ENCODE measurements at regions not wholly inside any gene's neighbourhood (a gene's known extent, or its start where the extent isn't known, plus 50 kb on each side); places are given as distances from the start of the nearest gene placed in this dataset.

- DNase-seq (ENCODE audit: low spot score) = no peak
These were observed 75.5 kb upstream of the PUM3 start for GRCh38 chr9:2919347-2919746.

DNA sequence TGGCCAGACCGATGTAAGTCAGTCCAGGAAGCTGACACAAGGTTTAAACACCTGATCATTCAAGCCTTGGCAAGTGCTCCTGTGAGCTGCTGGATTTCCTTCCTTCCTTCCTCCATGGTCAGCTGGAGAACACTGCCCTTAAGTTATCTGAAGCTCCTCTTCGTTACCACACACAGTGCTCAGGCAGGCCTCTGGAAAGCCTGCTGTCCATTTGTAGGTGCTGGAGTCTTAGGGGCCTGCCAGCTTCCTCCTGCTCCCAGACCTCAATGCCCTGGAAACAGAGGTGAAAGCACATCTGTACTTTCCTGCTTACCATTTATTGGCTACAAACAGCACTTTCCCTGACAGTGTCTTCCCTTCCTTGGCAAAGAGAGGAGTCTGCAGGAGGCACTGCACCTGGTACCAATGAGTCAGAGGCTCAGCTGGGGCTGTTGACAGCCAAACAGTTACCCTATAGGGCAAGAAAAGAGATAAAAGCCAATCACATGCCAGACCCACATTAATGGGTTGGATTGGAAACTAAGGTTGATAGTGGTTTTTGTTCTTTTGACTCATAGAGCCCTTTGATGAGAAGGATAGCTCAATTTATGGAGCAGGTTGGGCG is 72.6 kb upstream of the PUM3 start:
- DNase-seq (ENCODE audit: low spot score) = no peak

GRCh38 chr9:2913026-2913425 is 69.1 kb upstream of the PUM3 start:
- no peak for DNase-seq (ENCODE audit: low spot score)

DNA sequence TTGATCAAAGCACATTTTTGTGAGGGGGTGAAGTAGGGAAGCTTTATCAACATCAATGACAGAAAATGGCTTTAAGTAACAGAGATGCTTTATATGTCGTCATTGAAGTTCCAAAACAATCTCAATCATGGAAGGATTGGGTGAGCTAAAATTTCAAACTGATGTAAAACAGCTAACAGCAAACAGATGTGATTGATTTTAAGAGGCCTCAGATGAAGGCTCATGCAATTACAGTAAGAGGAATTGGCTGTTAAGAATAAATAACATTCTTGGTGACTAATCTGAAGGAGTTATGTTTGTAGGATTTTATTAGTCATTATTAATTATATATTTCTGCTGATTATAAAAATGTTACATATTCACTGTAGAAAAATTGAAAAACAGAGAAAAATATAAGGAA is 63.5 kb upstream of the PUM3 start:
- no peak for DNase-seq (ENCODE audit: low spot score)

GRCh38 chr9:2904242-2904930 is 60.5 kb upstream of the PUM3 start:
- no peak for DNase-seq (ENCODE audit: low spot score)

Measured in LoVo (cell line).